Neural cell (in vitro differentiated cells): ENCODE measurements at regions not wholly inside any gene's neighbourhood (a gene's known extent, or its start where the extent isn't known, plus 50 kb on each side); places are given as distances from the start of the nearest gene placed in this dataset.

Experiments
- H2AFZ ChIP-seq: fragments of 200-600, 300-800 bp; sonication (generic), shearing (Covaris generic); 2 replicates; pipeline ENCODE4 v1.6.0; 2014; ENCODE audit warnings: low read depth, mild to moderate bottlenecking, antibody characterized with exemption, low read length, moderate library complexity
- H3F3A ChIP-seq: fragments of 200-600 bp; shearing (Covaris generic); 2 replicates; pipeline ENCODE4 v1.6.1; 2016; ENCODE audit warnings: mild to moderate bottlenecking, moderate library complexity, mixed read lengths, antibody characterized with exemption, low read length; ENCODE audit not compliant: insufficient read depth, poor library complexity, severe bottlenecking
- H3K27ac ChIP-seq: fragments of 200-600, 300-800 bp; sonication (generic), shearing (Covaris generic); 2 replicates; pipeline ENCODE4 v1.5.1; 2014; ENCODE audit warnings: mild to moderate bottlenecking, low read length, moderate library complexity
- H3K27me3 ChIP-seq: fragments of 300-800, 200-600 bp; sonication (generic), shearing (Covaris generic); 2 replicates; pipeline ENCODE4 v1.6.0; 2014; ENCODE audit warnings: mild to moderate bottlenecking, low read depth, low read length, moderate library complexity; ENCODE audit not compliant: insufficient read depth
- H3K36me3 ChIP-seq: fragments of 300-800, 200-600 bp; sonication (generic), shearing (Covaris generic); 2 replicates; pipeline ENCODE4 v1.5.1; 2014; ENCODE audit warnings: mild to moderate bottlenecking, antibody characterized with exemption, low read length, moderate library complexity; ENCODE audit not compliant: insufficient read depth
- H3K4me2 ChIP-seq: fragments of 300-800, 200-600 bp; sonication (generic), shearing (Covaris generic); 2 replicates; pipeline ENCODE4 v1.6.0; 2014; ENCODE audit warnings: mild to moderate bottlenecking, low read length
- H3K4me3 ChIP-seq: fragments of 300-800, 200-600 bp; sonication (generic), shearing (Covaris generic); 2 replicates; pipeline ENCODE4 v1.5.1; 2014; ENCODE audit warnings: mild to moderate bottlenecking, low read length, moderate library complexity
- H3K79me2 ChIP-seq: fragments of 200-600 bp; shearing (Covaris generic); replicated peaks from 2 replicates; pipeline ENCODE4 v1.6.0; 2014; ENCODE audit warnings: mild to moderate bottlenecking, low read length, moderate library complexity; ENCODE audit not compliant: insufficient read depth
- H3K9ac ChIP-seq: fragments of 300-800, 200-600 bp; sonication (generic), shearing (Covaris generic); 2 replicates; pipeline ENCODE4 v1.6.1; 2016; ENCODE audit warnings: mild to moderate bottlenecking, low read length, mixed read lengths
- H3K9me2 ChIP-seq: fragments of 200-600 bp; shearing (Covaris generic); 2 replicates; pipeline ENCODE4 v1.6.1; 2016; ENCODE audit warnings: mild to moderate bottlenecking, low read length, mixed read lengths; ENCODE audit not compliant: insufficient read depth
- H3K9me3 ChIP-seq: fragments of 200-600, 300-800 bp; sonication (generic), shearing (Covaris generic); 2 replicates; pipeline ENCODE4 v1.6.1; 2016; ENCODE audit warnings: mild to moderate bottlenecking, mixed run types, low read length, moderate library complexity, mixed read lengths
- H4K20me1 ChIP-seq: fragments of 200-600 bp; shearing (Covaris generic); 2 replicates; pipeline ENCODE4 v1.6.1; 2016; ENCODE audit warnings: mild to moderate bottlenecking, mixed run types; ENCODE audit not compliant: insufficient read depth
- EP300 ChIP-seq: fragments of 450-650 bp; conservative IDR thresholded peaks from 2 replicates; pipeline ENCODE4 v1.6.1; 2014; ENCODE audit warnings: antibody characterized with exemption, mild to moderate bottlenecking, moderate library complexity; ENCODE audit not compliant: poor library complexity, severe bottlenecking
- EZH2 ChIP-seq: fragments of 200-600, 300-800 bp; shearing (Covaris generic), sonication (generic); IDR thresholded peaks from 2 replicates; pipeline ENCODE4 v1.6.1; 2014; ENCODE audit warnings: antibody characterized with exemption, low read length, borderline replicate concordance, mild to moderate bottlenecking; ENCODE audit not compliant: insufficient read depth, poor library complexity, severe bottlenecking
- MXI1 ChIP-seq: fragments of 450-650 bp; conservative IDR thresholded peaks from 2 replicates; pipeline ENCODE4 v1.6.1; 2014; ENCODE audit warnings: antibody characterized with exemption, mild to moderate bottlenecking; ENCODE audit not compliant: poor library complexity, severe bottlenecking
- POLR2AphosphoS5 ChIP-seq: IDR thresholded peaks from 2 replicates; pipeline ENCODE4 v1.6.1; 2012
- RAD21 ChIP-seq: fragments of 450-650 bp; conservative IDR thresholded peaks from 2 replicates; pipeline ENCODE4 v1.6.1; 2014; ENCODE audit warnings: antibody characterized with exemption, mild to moderate bottlenecking, moderate library complexity
- SMC3 ChIP-seq: fragments of 450-650 bp; conservative IDR thresholded peaks from 2 replicates; pipeline ENCODE4 v1.6.1; 2014; ENCODE audit warnings: antibody characterized with exemption, mild to moderate bottlenecking, moderate library complexity; ENCODE audit not compliant: poor library complexity
- TAF1 ChIP-seq: IDR thresholded peaks from 2 replicates; pipeline ENCODE4 v1.6.1; 2012; ENCODE audit warnings: low read depth
- TF ChIP-seq, protein P1 (sequence below): fragments of 450-650 bp; IDR thresholded peaks from 2 replicates; pipeline ENCODE4 v1.5.1; 2014; ENCODE audit warnings: antibody characterized with exemption, mild to moderate bottlenecking, moderate library complexity; ENCODE audit not compliant: poor library complexity, severe bottlenecking
- TF ChIP-seq, protein P2 (sequence below): IDR thresholded peaks from 2 replicates; pipeline ENCODE4 v1.6.1; 2012; ENCODE audit warnings: borderline replicate concordance

DNA sequence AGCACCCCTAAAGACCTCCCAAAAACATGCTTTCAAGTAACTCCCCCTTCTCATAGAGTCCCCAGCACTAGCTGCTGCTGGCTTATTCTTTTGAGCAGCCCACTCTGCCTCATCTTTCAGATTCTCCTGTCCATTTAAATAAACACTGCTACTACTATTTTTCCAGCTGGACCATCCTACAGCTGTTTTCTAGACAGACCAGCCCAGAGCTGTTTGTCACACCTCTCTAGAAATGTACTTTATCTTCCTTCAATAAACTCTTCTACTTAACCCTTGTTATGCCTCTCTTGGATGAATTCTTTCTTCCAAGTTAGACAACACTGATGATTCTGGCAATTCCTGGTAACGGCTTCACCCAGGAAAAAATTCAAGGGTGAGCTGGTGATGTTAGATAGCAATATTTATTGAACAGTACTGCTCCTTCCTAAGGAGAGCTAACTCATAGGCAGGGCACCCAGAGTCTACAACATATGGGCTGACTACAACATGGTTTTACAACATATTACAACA lies 995.7 kb downstream of the LRFN5 start (continued):
- TF ChIP-seq, protein P1, sequence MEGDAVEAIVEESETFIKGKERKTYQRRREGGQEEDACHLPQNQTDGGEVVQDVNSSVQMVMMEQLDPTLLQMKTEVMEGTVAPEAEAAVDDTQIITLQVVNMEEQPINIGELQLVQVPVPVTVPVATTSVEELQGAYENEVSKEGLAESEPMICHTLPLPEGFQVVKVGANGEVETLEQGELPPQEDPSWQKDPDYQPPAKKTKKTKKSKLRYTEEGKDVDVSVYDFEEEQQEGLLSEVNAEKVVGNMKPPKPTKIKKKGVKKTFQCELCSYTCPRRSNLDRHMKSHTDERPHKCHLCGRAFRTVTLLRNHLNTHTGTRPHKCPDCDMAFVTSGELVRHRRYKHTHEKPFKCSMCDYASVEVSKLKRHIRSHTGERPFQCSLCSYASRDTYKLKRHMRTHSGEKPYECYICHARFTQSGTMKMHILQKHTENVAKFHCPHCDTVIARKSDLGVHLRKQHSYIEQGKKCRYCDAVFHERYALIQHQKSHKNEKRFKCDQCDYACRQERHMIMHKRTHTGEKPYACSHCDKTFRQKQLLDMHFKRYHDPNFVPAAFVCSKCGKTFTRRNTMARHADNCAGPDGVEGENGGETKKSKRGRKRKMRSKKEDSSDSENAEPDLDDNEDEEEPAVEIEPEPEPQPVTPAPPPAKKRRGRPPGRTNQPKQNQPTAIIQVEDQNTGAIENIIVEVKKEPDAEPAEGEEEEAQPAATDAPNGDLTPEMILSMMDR = no peak
- TF ChIP-seq EP300 = no peak

DNA sequence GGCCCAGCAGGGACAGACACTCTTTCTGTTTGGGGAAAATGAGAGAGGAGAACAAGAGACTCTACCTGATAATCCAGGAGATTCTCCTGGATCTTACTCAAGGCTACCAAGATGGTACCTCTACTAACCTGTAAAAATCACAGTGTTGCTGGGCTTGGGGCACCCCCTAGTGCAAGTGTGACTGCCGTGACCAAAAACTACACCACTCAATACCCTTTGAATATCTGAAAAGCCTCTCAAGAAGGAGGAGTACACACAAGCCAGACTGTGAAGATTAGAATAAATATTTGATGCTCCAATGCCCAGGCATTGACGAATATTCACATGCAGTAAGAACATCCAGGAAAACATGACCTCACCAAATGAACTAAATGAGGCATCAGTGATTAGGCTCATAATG lies 965.4 kb downstream of the LRFN5 start:
- no peak overlapping the region for H2AFZ ChIP-seq
- no peaks in the 10 kb centered on the region for H3K27me3 ChIP-seq
- H3K36me3 ChIP-seq = no peaks in the 10 kb centered on the region
- H3K4me3 ChIP-seq = no peak overlapping the region
- TF ChIP-seq TAF1 = no peak
- TF ChIP-seq MXI1 = no peak
- no peak for TF ChIP-seq RAD21
- no peak for TF ChIP-seq EZH2
- no peak for TF ChIP-seq EP300
- TF ChIP-seq, protein P1 = no peak
- TF ChIP-seq SMC3 = no peak
- TF ChIP-seq, protein P2, sequence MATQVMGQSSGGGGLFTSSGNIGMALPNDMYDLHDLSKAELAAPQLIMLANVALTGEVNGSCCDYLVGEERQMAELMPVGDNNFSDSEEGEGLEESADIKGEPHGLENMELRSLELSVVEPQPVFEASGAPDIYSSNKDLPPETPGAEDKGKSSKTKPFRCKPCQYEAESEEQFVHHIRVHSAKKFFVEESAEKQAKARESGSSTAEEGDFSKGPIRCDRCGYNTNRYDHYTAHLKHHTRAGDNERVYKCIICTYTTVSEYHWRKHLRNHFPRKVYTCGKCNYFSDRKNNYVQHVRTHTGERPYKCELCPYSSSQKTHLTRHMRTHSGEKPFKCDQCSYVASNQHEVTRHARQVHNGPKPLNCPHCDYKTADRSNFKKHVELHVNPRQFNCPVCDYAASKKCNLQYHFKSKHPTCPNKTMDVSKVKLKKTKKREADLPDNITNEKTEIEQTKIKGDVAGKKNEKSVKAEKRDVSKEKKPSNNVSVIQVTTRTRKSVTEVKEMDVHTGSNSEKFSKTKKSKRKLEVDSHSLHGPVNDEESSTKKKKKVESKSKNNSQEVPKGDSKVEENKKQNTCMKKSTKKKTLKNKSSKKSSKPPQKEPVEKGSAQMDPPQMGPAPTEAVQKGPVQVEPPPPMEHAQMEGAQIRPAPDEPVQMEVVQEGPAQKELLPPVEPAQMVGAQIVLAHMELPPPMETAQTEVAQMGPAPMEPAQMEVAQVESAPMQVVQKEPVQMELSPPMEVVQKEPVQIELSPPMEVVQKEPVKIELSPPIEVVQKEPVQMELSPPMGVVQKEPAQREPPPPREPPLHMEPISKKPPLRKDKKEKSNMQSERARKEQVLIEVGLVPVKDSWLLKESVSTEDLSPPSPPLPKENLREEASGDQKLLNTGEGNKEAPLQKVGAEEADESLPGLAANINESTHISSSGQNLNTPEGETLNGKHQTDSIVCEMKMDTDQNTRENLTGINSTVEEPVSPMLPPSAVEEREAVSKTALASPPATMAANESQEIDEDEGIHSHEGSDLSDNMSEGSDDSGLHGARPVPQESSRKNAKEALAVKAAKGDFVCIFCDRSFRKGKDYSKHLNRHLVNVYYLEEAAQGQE = no peak
- TF ChIP-seq POLR2AphosphoS5 = no peak
- H3F3A ChIP-seq = no peaks in the 10 kb centered on the region
- no peaks in the 10 kb centered on the region for H4K20me1 ChIP-seq
- H3K4me2 ChIP-seq = no peak overlapping the region
- no peaks in the 10 kb centered on the region for H3K79me2 ChIP-seq
- H3K9ac ChIP-seq = no peak overlapping the region
- no peak overlapping the region for H3K27ac ChIP-seq
- H3K9me3 ChIP-seq = no peaks in the 10 kb centered on the region
- H3K9me2 ChIP-seq = no peaks in the 10 kb centered on the region
